SH-SY5Y (cell line): ENCODE measurements at regions not wholly inside any gene's neighbourhood (a gene's known extent, or its start where the extent isn't known, plus 50 kb on each side); places are given as distances from the start of the nearest gene placed in this dataset.

Experiments used
- GATA2 ChIP-seq: IDR thresholded peaks from 2 replicates; pipeline ENCODE4 v1.6.1; 2011; ENCODE audit warnings: mild to moderate bottlenecking, low read depth, low read length
- GATA3 ChIP-seq: IDR thresholded peaks from 2 replicates; pipeline ENCODE4 v1.6.1; 2011; ENCODE audit warnings: low read depth, mild to moderate bottlenecking, low read length, moderate library complexity

DNA sequence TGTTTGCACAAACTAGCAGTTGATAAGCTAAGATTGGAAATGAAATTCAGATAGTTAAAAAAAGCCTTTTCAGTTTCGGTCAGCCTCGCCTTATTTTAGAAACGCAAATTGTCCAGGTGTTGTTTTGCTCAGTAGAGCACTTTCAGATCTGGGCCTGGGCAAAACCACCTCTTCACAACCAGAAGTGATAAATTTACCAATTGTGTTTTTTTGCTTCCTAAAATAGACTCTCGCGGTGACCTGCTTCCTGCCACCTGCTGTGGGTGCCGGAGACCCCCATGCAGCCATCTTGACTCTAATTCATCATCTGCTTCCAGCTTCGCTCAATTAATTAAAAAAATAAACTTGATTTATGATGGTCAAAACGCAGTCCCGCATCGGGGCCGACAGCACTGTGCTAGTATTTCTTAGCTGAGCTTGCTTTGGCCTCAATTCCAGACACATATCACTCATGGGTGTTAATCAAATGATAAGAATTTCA, 335.6 kb downstream of the TMEM121 start:
- no peak for TF ChIP-seq GATA3
- TF ChIP-seq GATA2: no peak
